ENCODE measurements at regions not wholly inside any gene's neighbourhood (a gene's known extent, or its start where the extent isn't known, plus 50 kb on each side); places are given as distances from the start of the nearest gene placed in this dataset.

DNA sequence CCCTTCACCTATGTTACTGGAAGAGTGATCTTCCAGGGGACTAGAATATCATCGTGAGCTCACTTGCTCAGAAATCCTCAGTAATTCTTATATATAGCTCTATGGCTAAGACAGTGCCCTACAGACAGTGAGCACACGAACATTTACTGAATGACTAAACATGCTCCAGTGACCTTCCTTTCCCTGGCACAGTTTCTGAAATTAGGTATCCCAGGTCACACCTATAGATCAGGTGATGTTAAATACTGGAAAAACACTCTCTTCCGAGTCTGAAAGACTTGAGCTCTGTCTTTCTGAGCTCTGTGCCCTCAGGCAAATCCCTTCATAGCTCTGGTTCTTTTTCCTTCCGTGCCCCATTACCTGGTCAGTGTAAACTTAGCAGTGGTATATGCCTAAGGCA is 239.4 kb upstream of the LRIG1 start:
- DNase-seq (ENCODE audit: extremely low read depth in 1 of 2, low read depth in 1 of 2), result no peak

DNA sequence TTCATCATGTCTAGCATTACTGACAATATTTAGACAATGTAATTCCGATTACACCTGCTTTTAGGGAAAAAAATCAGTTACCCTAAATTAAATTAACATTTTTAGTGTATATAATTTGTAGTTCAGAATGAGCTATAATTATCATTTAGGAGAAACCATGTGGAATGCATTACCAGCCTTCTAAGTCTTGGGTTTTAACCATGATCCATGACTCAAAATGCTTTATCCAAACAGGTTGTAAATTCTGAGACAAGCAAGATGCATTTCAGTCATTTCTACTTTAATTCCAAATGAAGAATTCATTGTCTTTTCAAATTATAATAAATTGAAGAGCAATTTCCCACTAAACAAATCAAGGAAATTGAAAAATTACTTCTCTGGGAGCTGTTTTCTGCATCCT is 243.7 kb upstream of the LRIG1 start:
- no peak for DNase-seq (ENCODE audit: extremely low read depth in 1 of 2, low read depth in 1 of 2)

DNA sequence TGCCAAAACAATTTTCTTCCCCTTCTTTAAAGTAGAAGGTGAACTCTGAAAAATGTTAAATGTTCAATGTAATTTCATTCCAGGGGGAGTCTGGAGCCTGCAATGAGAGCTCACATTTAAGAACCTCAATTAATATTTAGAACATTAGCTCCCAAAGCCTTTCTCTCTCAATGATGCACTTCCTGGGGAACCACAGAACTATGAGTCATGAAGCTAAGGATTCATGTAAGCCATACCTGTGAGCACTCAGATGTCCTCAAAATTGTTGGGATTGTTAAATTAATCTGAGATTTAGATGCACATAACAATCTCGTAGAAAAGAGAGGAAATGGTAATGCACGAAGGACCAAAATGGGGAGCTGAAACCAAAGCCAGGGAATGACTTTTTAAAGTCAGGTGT is 244.2 kb upstream of the LRIG1 start:
- no peak for DNase-seq (ENCODE audit: extremely low read depth in 1 of 2, low read depth in 1 of 2)

DNA sequence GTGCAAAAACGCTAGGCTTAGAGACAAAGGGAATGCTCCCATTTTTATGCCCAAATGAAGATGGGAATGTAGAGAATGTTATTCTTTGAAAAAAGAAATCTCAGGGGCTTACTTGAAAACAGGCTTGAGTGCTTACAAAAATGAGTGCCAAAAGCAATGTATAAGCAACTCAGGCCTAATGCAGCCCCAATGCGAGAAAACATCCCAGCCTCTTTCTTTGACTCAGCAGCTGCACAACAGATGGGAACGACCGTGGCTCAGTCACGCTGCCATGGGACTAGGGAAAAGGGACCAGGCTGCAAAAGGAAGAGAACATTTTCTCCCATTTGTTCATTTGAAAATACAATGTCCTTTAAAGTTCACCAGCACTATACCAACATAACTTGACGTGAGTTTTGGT is 246.4 kb upstream of the LRIG1 start:
- DNase-seq (ENCODE audit: extremely low read depth in 1 of 2, low read depth in 1 of 2), result no peak

DNA sequence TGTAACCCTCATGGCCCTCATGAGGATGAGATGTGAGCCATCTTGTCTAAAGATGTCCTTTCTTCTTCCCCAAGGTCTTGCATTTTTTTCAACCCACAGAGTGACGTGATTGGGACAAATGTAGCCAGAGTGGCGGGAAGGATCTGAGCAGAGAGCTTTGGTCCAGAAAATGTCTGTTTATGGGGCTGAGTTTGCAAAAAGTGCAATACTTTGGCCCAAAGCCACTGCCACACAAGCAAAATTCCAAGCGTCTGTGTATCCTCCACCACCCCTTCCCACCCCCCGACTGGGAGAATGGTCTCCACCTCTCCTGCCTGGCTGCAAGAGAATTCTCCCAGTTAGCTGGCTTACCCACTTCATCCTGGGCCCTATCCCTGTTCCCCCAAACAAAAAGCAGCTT is 246.9 kb upstream of the LRIG1 start:
- no peak for DNase-seq (ENCODE audit: extremely low read depth in 1 of 2, low read depth in 1 of 2)

DNA sequence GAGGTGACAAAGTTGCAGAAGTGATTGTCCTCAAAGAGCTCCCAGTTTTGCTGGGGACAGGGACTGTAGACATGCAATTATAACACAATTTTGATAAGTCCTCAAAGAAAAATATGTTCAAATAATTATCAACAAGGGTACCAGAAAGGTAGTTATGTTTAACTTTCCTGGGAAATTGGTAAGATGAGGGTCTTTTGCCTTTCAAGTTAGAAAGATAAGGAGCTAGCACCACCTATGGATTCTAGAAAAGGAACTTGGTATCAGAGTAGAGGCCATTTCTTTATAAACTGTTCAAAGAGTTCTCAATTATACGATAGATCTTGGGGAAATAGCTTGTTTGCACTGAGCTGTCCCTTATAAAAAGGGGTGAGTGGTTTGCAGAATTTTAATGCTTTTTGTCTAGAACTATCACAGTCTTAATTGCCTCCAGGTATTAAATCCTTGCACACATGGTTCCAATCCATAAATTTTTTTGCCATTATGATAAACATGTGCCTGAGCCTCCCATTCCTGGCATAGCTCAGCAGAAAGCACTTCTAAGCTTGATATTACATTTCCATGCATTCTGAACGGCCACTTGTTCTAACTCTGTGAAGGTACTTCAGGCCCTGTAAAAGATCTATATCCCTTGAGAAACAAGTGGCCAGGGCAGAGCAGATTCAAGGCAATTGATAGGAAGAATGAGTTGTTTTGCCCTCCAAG is 247.5 kb upstream of the LRIG1 start:
- no peak for DNase-seq (ENCODE audit: extremely low read depth in 1 of 2, low read depth in 1 of 2)

DNA sequence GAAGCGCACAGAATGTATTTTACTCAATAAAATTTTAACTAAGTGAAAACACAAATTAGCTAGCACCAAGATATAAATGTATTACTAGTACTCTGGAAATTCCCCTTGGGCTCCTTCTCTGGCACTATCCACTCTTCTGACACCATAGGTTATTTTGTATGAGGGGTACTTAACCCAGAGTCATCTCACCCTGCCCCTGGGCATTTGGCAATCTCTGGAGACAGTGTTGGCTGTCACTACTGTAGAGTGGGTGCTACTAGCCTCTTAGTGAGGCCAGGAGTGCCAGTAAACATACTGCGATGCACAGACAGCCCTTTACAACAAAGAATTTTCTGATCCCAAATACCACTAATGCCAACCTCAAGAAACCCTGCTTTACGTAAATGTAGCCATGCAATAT is 246.3 kb upstream of the KBTBD8 start:
- no peak for DNase-seq (ENCODE audit: extremely low read depth in 1 of 2, low read depth in 1 of 2)

DNA sequence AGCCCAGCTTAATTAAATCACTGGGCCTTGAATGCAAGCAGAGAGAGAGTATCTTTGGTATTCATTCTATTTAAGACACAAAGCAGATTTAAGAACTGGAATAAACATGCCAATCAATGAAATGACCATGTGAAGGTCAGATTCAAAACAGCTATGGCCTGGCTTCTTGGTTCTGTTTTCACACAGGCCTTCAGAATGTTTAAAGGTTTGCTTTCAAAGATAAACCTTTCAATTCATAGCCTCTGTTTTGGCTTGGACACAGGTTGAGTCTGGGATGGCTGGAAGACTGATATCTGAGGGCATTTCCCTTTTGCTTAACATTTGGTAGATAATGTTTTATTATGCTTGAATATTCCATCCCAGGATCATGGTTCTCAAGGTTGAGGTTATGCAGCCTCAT is 244.4 kb upstream of the KBTBD8 start:
- no peak for DNase-seq (ENCODE audit: extremely low read depth in 1 of 2, low read depth in 1 of 2)

DNA sequence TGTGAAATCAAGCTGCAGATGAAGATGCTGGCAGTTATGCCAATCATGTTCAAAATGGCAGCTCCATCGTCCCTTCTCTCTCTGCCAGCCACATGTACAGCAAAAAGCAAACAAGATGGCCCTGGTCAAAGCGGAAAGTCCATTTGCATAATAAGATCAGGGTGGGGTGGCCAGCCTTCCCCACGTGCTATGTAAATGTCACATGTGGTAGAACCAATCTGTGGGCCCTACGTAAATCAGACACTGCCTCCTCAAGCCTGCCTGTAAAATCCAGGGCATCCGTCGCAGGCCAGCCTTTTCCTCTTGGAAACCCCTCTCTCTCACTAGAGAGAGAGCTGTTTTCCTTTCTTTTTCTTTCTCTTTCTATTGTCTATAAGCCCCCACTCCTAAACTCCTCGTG is 243.5 kb upstream of the KBTBD8 start:
- DNase-seq (ENCODE audit: extremely low read depth in 1 of 2, low read depth in 1 of 2), result no peak

DNA sequence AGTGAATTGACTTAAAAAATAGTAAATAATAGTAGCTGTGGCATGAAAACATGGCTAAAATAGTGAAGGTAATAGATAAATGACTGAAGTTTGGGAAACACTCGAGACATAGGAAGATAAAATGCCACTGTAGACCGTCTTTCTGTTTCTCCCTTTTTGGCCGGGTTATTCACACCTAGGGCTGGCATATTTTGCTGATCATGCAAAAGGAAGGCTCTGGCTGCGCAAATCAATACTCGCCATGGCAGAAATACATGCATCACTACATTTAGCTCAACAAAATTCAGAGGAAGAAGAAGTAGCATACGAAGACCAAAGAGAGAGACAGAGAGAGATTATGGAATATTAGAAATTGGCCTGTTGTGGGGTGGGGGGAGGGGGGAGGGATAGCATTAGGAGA is 242.2 kb upstream of the KBTBD8 start:
- DNase-seq (ENCODE audit: extremely low read depth in 1 of 2, low read depth in 1 of 2), result no peak

DNA sequence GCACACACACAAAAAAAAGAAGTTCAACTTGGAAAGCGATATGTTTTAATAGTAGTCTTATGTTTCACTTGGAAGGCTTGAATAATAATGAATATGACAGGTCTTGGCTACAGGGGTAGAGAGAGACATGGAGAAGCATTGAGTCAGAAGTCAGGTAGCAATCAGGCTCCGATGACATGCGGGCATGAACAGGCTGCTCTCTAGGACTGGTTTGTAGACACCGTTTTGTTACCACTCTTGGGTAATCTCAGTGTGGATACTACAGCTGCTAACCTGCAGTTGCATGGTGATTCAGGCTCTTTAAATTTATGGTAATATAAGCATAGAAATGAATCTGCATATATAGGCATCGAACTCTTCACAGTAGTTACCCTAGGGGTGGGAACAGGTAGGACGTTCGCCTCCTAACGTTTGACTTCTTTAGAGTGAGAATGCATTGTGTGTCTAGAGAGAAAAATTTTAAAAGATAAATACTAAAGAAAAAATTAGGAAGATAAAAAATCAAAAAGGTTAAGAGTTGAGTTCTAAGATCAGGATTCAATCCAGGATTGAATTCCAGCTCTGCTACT is 241.6 kb upstream of the KBTBD8 start:
- DNase-seq (ENCODE audit: extremely low read depth in 1 of 2, low read depth in 1 of 2), result no peak

DNA sequence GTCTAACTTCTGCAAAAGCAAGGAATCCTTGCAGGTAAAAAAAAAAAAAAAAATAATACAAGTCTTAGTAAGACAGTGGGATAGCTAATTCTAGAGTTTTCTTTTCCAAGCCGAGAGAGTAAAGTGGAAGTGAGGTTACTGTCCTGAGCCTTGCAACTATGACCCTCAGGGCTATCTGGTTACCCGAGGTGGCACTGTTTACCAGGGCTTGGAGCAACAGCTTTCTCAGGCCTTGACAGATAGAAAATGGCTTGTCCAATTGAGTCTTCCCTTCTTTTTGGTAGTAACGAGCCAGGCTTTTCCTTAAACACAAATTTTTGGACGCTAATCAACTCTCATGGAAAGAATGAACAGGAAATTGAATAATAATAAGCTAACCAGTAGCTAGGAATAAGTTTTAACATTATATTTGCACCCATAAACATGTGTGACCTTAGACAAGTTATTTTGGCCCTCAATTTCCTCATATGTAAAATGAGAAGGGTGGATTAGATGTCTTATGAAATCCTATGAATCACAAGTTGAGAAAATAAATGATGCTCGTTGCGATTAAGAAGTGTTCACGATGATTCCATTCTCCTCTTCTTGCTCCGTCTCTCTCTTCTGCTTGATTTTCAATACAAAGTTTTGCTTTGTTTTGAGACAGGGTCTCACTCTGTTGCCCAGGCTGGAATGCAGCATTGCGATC is 236.9 kb upstream of the KBTBD8 start:
- DNase-seq (ENCODE audit: extremely low read depth in 1 of 2, low read depth in 1 of 2), result no peak

DNA sequence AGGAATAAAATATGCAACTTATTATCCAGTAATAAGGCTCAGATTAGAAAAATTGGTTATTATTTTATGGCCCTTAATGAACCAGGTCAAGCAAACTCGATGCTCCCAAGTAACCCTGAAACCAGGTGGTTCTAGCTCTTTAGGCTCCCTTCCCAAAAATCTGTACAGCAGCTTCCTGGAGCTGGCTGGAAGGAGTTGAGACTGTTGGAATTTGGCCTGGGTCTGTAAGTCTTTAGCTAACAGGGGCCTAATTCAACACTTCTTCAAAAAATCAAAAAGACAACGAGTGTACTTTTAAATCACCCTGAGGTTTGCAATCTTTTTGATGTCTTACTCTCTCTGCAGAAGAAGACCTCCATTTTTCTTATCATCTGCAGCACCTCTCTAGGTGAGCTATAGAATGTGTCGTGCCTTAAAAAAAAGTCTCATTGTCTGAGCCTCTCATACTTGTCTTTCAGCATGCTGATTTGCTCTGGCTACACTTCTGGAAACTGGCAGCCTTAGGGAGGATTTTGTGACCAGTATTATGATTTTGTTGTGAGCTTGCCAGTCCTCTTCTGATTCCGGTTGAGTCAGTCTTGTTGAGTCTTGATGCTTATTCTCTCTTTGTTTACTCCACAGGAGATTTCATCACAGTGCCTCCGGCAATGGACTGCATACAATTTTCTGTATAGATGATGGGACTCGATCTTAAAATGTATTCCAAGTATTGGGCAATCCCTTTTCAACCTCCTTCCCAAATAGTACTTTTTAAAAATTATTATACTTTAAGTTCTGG is 235.0 kb upstream of the KBTBD8 start:
- no peak for DNase-seq (ENCODE audit: extremely low read depth in 1 of 2, low read depth in 1 of 2)

DNA sequence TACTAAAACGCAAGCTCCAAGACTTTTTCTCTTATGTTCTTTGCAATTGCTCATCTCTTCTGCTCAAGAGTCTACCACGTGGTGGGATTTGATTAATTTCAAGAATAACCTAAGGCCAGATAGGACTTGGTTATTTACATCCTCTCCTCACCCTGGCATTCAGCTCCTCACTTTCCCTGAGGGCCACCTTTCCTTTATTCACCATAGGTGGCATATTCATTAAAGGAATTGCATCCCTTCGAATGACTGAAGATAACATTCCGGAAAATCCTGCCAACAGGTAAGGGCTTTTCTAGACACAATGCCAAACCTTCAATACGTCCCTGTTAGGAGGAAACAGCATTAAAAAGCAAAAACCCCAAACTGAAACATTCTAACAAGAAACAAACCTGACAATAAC is 220.0 kb upstream of the KBTBD8 start:
- no peak for DNase-seq (ENCODE audit: extremely low read depth in 1 of 2, low read depth in 1 of 2)

DNA sequence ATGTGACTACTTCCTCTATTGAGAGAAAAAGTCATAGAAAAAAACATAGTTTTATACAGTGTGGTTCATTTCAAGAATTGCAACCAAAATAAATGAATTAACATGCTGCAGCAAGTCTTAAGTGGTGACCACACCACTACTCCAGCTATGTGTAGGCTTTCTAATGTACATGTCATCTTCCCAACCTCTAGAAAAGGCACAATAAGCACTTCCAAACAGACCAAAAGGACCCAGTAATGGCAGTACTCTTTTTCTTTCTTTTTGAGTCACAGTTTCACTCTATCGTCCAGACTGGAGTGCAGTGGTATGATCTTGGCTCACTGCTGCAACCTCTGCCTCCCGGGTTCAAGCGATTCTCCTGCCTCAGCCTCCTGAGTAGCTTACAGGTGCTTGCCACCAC is 219.3 kb upstream of the KBTBD8 start:
- DNase-seq (ENCODE audit: extremely low read depth in 1 of 2, low read depth in 1 of 2), result no peak

DNA sequence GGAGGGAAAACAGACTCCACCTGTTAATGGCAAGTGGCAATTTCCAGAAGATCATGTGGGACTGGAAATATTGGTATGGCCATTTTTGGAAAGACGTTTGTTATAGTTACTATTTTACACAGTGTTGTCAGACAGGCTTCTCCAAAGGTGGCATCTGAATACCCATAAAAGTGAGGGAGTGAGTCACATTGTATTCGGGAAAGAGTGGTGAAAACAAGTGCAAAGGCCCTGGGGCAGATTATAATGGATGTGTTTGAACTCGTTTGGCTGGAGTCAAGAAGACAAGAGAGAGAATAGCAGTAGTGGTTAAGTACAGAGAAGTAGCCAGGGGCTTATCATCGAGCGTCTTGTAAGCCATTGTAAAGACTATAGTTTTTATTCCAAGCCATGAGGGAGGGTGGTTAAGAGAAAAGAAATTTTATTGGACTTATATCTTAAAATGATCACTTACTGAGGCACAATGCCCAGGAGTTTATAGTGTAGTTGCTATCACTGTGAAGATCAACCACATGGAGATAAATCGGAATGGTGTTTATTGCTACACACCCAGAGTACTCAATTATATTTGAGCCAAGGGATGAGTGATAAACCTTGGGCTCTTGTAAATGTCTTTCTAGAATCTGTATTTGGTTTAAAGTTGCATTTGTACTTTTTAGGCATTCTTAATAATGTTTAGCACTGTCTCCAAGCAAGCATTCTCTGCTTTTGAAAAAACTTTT is 212.8 kb upstream of the KBTBD8 start:
- DNase-seq (ENCODE audit: extremely low read depth in 1 of 2, low read depth in 1 of 2), result no peak

DNA sequence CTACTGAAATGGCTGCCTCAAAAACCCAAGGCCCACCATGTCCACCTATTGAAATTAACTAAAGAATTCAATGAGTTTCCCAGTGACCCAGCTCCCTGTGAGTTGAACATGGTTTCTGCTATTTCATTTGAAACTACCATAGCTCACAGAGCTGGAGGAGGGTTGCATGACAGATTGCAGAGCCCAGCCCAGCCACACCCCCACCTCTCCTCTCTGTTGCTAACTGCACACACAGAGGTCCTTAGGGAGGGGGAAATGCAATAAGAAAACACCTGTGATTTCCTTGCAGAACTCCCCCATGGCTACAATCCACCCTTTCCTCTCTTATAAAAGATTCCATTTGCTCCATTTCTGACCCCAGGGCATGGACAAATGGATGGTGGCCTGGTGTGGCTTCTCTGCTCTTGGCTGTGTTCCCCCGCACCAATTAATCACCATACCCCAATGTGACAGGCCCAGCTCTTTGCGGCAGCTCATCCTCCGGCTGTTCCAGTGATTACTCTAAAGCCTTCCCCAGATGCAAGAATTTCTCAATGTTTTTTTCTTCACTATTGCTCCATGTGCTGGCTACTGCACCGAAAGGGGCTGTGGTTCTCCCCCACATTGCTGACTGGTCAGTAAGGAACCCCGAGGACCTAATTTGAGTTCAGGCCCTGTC is 208.4 kb upstream of the KBTBD8 start:
- no peak for DNase-seq (ENCODE audit: extremely low read depth in 1 of 2, low read depth in 1 of 2)

DNA sequence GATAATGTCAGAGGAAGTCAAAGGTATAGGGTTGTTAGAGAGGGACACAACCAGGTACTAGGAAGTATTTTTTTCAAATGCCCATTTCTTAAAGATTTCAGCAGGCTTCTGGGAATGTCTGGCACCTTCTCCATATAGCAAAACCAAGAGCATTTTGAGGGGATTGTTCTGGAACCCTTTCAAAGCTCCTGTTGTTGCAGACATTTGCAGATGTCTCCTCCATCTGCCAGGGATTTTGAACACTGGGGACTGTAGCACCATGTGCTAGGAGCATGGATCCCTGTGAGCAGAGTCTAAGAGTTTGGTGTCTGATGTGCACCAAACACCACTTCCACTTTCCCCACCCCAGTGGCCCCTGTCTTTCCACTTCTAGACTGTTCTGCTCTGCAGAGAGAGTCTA is 206.0 kb upstream of the KBTBD8 start:
- no peak for DNase-seq (ENCODE audit: extremely low read depth in 1 of 2, low read depth in 1 of 2)

DNA sequence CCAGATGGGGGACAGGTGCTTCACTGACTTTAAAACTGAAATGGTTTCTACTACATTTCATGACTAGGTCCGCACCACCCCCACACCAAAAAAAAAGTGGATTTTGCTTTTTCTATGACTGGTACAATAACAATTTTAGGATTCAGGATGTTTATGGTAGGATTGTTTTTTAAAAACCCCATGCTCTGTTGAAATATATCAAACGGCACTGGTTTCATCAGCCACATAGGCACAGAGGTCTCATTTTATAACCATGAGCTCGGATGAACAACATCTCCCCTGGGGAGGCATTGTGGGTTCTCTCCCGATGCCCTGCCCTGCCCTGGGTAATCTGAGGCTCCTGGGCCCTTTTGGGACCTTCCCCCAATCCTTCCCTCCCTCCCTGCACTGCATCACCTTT is 202.7 kb upstream of the KBTBD8 start:
- DNase-seq (ENCODE audit: extremely low read depth in 1 of 2, low read depth in 1 of 2), result no peak

DNA sequence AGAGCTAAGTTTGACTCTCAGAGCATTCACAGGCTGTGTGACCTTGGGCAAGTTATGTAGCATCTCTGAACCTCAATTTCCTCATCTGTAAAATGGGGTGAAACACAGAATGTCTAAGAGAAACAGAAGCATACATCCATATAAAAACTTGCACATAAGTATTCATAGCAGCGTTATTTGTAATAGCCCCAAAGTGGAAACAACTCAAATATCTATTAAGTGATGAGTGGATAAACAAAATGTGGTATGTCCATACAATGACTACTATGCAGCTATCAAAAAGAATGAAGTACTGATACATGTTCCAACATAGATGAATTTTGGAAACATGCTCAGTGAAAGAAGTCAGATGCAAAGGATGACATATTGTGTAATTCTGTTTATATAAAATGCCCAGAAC is 201.8 kb upstream of the KBTBD8 start:
- no peak for DNase-seq (ENCODE audit: extremely low read depth in 1 of 2, low read depth in 1 of 2)
